ENCODE measurements at regions not wholly inside any gene's neighbourhood (a gene's known extent, or its start where the extent isn't known, plus 50 kb on each side); places are given as distances from the start of the nearest gene placed in this dataset.

- no peak overlapping the region for H3K4me3 ChIP-seq (ENCODE audit: low read depth, low read length)
- TF ChIP-seq CTCF (IDR thresholded peaks at IDR 0.05; ENCODE audit: borderline replicate concordance, insufficient read depth, low read depth, low read length) = no peak
Measured at GRCh38 chr14:49019467-49020115, 566.6 kb downstream of the RPS29 start.

- H3K4me3 ChIP-seq (ENCODE audit: low read depth, low read length) = no peak overlapping the region
- no peak for TF ChIP-seq CTCF (IDR thresholded peaks at IDR 0.05; ENCODE audit: borderline replicate concordance, insufficient read depth, low read depth, low read length)
Measured at GRCh38 chr14:49017447-49017846, 568.7 kb downstream of the RPS29 start.

DNA sequence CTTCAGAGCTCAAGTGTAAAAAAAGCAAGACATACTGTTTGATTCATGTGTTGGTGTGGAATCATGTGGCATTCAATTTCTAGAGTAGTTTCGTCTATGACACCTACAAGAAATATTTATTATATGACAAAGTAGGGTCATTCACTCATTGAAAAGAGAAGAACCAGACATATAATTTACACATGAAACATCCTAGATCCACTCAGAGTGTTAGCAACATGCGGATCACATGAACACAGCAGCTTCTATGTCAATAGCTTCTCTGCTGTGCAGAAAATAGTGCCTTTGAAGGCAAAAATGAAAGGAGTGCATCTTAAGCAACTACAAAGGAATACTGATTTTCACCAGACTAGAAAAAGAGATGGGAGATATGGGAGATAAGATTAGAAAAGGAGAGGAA is 569.8 kb downstream of the RPS29 start:
- no peak overlapping the region for H3K4me3 ChIP-seq (ENCODE audit: low read depth, low read length)
- TF ChIP-seq CTCF (IDR thresholded peaks at IDR 0.05; ENCODE audit: borderline replicate concordance, insufficient read depth, low read depth, low read length) = no peak

DNA sequence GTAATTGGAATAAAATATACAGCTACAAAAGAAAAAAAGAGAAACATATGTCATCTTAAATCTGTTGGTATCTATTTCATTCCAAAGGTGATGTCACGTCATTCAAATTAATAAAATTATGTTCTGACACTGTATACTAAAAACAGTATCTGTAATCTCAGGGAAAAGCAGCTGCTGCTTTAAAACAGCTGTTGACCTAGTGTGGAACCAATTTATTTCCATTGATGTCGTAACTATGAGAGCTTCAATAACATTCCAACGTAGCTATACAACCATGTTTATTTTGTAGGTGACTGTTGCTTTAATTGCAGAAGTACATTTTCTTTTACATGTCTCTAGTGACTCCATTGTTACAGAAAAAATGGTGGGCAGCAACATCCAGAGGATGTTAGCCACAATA is 571.7 kb downstream of the RPS29 start:
- no peak overlapping the region for H3K4me3 ChIP-seq (ENCODE audit: low read depth, low read length)
- TF ChIP-seq CTCF (IDR thresholded peaks at IDR 0.05; ENCODE audit: borderline replicate concordance, insufficient read depth, low read depth, low read length) = no peak

DNA sequence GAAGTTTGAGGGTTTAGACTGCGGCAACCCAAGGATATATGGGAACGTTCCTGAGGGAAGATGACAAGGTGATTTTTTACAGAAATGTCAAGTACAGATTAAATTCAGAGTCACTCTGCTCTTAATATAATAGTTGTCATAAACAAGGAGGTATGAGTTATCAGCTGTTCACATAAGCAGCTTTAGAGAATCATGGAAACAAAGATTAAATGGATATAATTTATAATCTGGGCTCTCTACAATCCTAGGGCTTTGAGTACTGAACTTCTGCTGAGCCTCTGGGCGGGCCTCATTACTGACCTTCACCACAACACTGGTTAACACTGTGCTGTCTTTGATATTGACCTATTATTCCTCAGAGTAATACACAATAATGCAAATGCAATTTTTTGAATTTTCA is 577.8 kb downstream of the RPS29 start:
- TF ChIP-seq CTCF (IDR thresholded peaks at IDR 0.05; ENCODE audit: borderline replicate concordance, insufficient read depth, low read depth, low read length) = no peak
- no peak overlapping the region for H3K4me3 ChIP-seq (ENCODE audit: low read depth, low read length)

DNA sequence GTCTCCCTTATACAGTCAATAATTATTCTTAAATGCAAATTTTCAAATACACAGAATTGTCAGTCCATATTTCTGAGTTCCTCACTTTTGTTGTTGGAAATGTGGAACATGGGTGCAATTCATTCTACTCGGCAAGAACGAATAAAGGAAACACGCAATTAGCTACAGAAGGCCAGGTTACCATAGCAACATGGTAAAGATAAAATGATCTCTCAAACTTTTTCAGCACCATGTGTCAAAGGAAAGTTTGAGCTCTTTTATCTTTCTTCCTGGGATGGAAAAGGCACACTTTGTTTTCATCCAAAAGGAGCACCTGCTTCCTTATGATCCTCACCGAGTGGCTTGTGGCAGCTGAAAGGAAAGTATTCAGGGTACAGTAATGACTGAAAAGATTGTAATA is 595.0 kb downstream of the RPS29 start:
- TF ChIP-seq CTCF (IDR thresholded peaks at IDR 0.05; ENCODE audit: borderline replicate concordance, insufficient read depth, low read depth, low read length) = no peak
- no peak overlapping the region for H3K4me3 ChIP-seq (ENCODE audit: low read depth, low read length)

- TF ChIP-seq CTCF (IDR thresholded peaks at IDR 0.05; ENCODE audit: borderline replicate concordance, insufficient read depth, low read depth, low read length) = no peak
- H3K4me3 ChIP-seq (ENCODE audit: low read depth, low read length) = no peak overlapping the region
Measured at GRCh38 chr14:48983351-48983888, 602.8 kb downstream of the RPS29 start.
